NCI-H2081 (cell line): ENCODE measurements at regions not wholly inside any gene's neighbourhood (a gene's known extent, or its start where the extent isn't known, plus 50 kb on each side); places are given as distances from the start of the nearest gene placed in this dataset.
"Not testable (repeated sequence)": the region's sequence is repeated elsewhere in the genome, so short reads cannot be mapped to it uniquely, and the experiment has no call there.

Source experiments
- DNase-seq, 2 experiments: peaks; one replicate each; lab custom pipeline; 2025; lab: John Stamatoyannopoulos, UW

GRCh38 chr11:96508861-96509260, 119.0 kb downstream of the JRKL start:
- no peak for DNase-seq

GRCh38 chr11:96520939-96521338, 131.1 kb downstream of the JRKL start:
- DNase-seq: no peak

GRCh38 chr11:96523656-96524055, 133.8 kb downstream of the JRKL start:
- DNase-seq: no peak

- no peak for DNase-seq
Observed at GRCh38 chr11:96524475-96524874, 134.7 kb downstream of the JRKL start.

GRCh38 chr11:96530473-96530872, 140.7 kb downstream of the JRKL start:
- no peak for DNase-seq

GRCh38 chr11:96538104-96538503, 148.3 kb downstream of the JRKL start:
- DNase-seq: no peak

GRCh38 chr11:96538622-96539021, 148.8 kb downstream of the JRKL start:
- no peak for DNase-seq

- DNase-seq: no peak
Observed at GRCh38 chr11:96540875-96541274, 151.1 kb downstream of the JRKL start.

- no peak for DNase-seq
Observed at GRCh38 chr11:96543177-96543576, 153.4 kb downstream of the JRKL start.

- DNase-seq: not testable (repeated sequence)
Observed at GRCh38 chr11:96545192-96545591, 155.4 kb downstream of the JRKL start.

GRCh38 chr11:96551136-96551535, 161.3 kb downstream of the JRKL start:
- DNase-seq: no peak

- no peak for DNase-seq
Observed at GRCh38 chr11:96554236-96554820, 164.5 kb downstream of the JRKL start.

GRCh38 chr11:96555826-96556225, 166.0 kb downstream of the JRKL start:
- DNase-seq: not testable (repeated sequence)

- DNase-seq: not testable (repeated sequence)
Observed at GRCh38 chr11:96560727-96561126, 170.9 kb downstream of the JRKL start.

GRCh38 chr11:96567176-96567575, 177.4 kb downstream of the JRKL start:
- no peak for DNase-seq

- no peak for DNase-seq
Observed at GRCh38 chr11:96567667-96568066, 177.9 kb downstream of the JRKL start.

- no peak for DNase-seq
Observed at GRCh38 chr11:96576383-96576782, 186.6 kb downstream of the JRKL start.

GRCh38 chr11:96578379-96578778, 188.6 kb downstream of the JRKL start:
- no peak for DNase-seq

GRCh38 chr11:96579656-96580055, 189.8 kb downstream of the JRKL start:
- DNase-seq: peak; percentile 10 to 64

GRCh38 chr11:96580476-96581040, 190.7 kb downstream of the JRKL start:
- no peak for DNase-seq

GRCh38 chr11:96585944-96586880, 196.4 kb downstream of the JRKL start:
- DNase-seq: not testable (repeated sequence)

GRCh38 chr11:96588793-96589192, 199.0 kb downstream of the JRKL start:
- DNase-seq: not testable (repeated sequence)

GRCh38 chr11:96595011-96595410, 205.2 kb downstream of the JRKL start:
- no peak for DNase-seq
